Activated CD4-positive, alpha-beta T cell treated with anti-CD3 and anti-CD28 coated beads, Interleukin-2, amount 50 U/mL, for 16 hours (primary cell): ENCODE measurements at regions not wholly inside any gene's neighbourhood (a gene's known extent, or its start where the extent isn't known, plus 50 kb on each side); places are given as distances from the start of the nearest gene placed in this dataset.

Experiments used
- DNase-seq: peaks from one replicate; pipeline ENCODE4 v3.0.0-alpha.2; 2020

- DNase-seq, result no peak
Observed at GRCh38 chr21:41671212-41671762, 95.6 kb downstream of the RIPK4 start.

GRCh38 chr21:41670056-41670805 is 96.6 kb downstream of the RIPK4 start:
- no peak for DNase-seq

GRCh38 chr21:41669533-41669830 is 97.4 kb downstream of the RIPK4 start:
- no peak for DNase-seq

GRCh38 chr21:41668686-41669532 is 97.9 kb downstream of the RIPK4 start:
- no peak for DNase-seq

GRCh38 chr21:41668051-41668541 is 98.8 kb downstream of the RIPK4 start:
- DNase-seq, result no peak

- no peak for DNase-seq
Observed at GRCh38 chr21:41667136-41667535, 99.7 kb downstream of the RIPK4 start.

GRCh38 chr21:41666641-41667081 is 100.2 kb downstream of the RIPK4 start:
- no peak for DNase-seq

GRCh38 chr21:41665766-41666595 is 100.9 kb downstream of the RIPK4 start:
- no peak for DNase-seq

GRCh38 chr21:41664881-41665765 is 101.7 kb downstream of the RIPK4 start:
- no peak for DNase-seq

GRCh38 chr21:41663805-41664788 is 102.8 kb downstream of the RIPK4 start:
- no peak for DNase-seq

GRCh38 chr21:41662761-41663160 is 104.1 kb downstream of the RIPK4 start:
- DNase-seq, result no peak

GRCh38 chr21:41662161-41662560 is 104.7 kb downstream of the RIPK4 start:
- DNase-seq, result no peak

GRCh38 chr21:41660748-41661147 is 106.1 kb downstream of the RIPK4 start:
- no peak for DNase-seq

GRCh38 chr21:41659791-41660560 is 106.9 kb downstream of the RIPK4 start:
- no peak for DNase-seq

- DNase-seq, result no peak
Observed at GRCh38 chr21:41656946-41657525, 109.8 kb downstream of the RIPK4 start.

GRCh38 chr21:41655259-41655658 is 111.6 kb downstream of the RIPK4 start:
- no peak for DNase-seq

- DNase-seq, result no peak
Observed at GRCh38 chr21:41653954-41654491, 112.8 kb downstream of the RIPK4 start.

- DNase-seq, result no peak
Observed at GRCh38 chr21:41653243-41653953, 113.5 kb downstream of the RIPK4 start.
